ENCODE measurements at regions not wholly inside any gene's neighbourhood (a gene's known extent, or its start where the extent isn't known, plus 50 kb on each side); places are given as distances from the start of the nearest gene placed in this dataset.

DNA sequence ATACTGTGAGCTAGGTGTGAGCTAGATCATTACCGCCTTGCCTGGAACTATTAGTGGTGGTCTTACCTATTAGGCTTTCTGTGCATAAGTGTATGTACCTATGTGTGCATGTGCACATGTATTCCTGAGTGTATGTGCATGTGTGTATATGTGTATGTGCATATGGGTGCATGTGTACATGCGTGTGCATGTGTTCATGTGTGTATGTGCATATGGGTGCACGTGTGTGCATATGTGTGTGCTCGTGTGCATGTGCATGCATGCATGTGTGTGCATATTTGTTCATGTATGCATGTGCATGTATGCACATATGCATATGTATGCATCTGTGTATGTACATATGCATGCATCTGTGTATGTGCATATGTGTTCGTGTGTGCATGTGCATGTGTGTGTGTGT is 508.3 kb upstream of the ADARB2 start:
- no peaks in the 10 kb centered on the region for H3K27me3 ChIP-seq (ENCODE audit: control insufficient read depth, insufficient read depth, low read length)
- DNase-seq, result no peak
- no TSS peak for BruUV-seq (replicated peaks)
- H2BK5ac ChIP-seq (ENCODE audit: low read depth, low read length, poor library complexity, severe bottlenecking), result no peak overlapping the region
- peak overlapping the region; percentile 43 for H2AFZ ChIP-seq (replicated peaks; ENCODE audit: low read length, poor library complexity)
- H2BK120ac ChIP-seq (ENCODE audit: low read depth, low read length), result no peak overlapping the region
- no peak overlapping the region for H2BK15ac ChIP-seq (ENCODE audit: low read depth, low read length)
- no peaks in the 10 kb centered on the region for H4K20me1 ChIP-seq (ENCODE audit: insufficient read depth, low read length)
- no peak overlapping the region for H3K18ac ChIP-seq (ENCODE audit: low read depth, low read length)
- no peak for ATAC-seq (ENCODE audit: low read depth)
- H2BK20ac ChIP-seq (ENCODE audit: low read depth, low read length), result no peak overlapping the region
- no peaks in the 10 kb centered on the region for H3K4me1 ChIP-seq (ENCODE audit: control insufficient read depth, insufficient read depth, low read length)
- no peak overlapping the region for H3K27ac ChIP-seq (ENCODE audit: insufficient read depth, low read length)
- H2AK9ac ChIP-seq (replicated peaks; ENCODE audit: low read depth, low read length, poor library complexity), result no peak overlapping the region
- H3K36me3 ChIP-seq (ENCODE audit: control insufficient read depth, insufficient read depth, low read length), result no peaks in the 10 kb centered on the region
- intact Hi-C loops (cut with micrococcal nuclease) (no loop called here), in situ Hi-C loops (cut with MboI; ENCODE audit: low sequenced_read_pairs) (no loop called here), dilution Hi-C loops (cut with HindIII; ENCODE audit: low sequenced_read_pairs, unreplicated experiment) (no loop called here)
- no peak overlapping the region for H3K4me2 ChIP-seq (ENCODE audit: low read depth, low read length)
- H3K9ac ChIP-seq (ENCODE audit: low read depth, low read length), result no peak overlapping the region
- H3K23ac ChIP-seq (ENCODE audit: low read depth, low read length), result no peak overlapping the region
- H2AK5ac ChIP-seq (ENCODE audit: low read depth, low read length), result no peak overlapping the region
- H3K56ac ChIP-seq (ENCODE audit: extremely low read depth, insufficient read depth, low read length), result no peak overlapping the region
- no peaks in the 10 kb centered on the region for H3K79me1 ChIP-seq (ENCODE audit: low read depth in 1 of 2, low read length in 2 of 2)
- POLR2A ChIA-PET (ENCODE audit: unreplicated experiment), result no interaction called here
- H4K5ac ChIP-seq (ENCODE audit: low read depth, low read length), result no peak overlapping the region
- no peak overlapping the region for H3K14ac ChIP-seq (replicated peaks; ENCODE audit: low read depth, low read length)
- no peaks in the 10 kb centered on the region for H3K9me1 ChIP-seq (ENCODE audit: insufficient read depth, low read length)
- CTCF ChIA-PET, result no interaction called here
- H3K9me3 ChIP-seq (ENCODE audit: control insufficient read depth, insufficient read depth, low read length), result peaks cover 38% of the 10 kb centered on the region
- H3K4me3 ChIP-seq (ENCODE audit: insufficient read depth, low read depth, low read length), result no peak overlapping the region
- 67% methylated on average over 4 of the region's 5 CpGs; no CpG with 5 or more reads in 1 of the 2 experiments for WGBS, 2 experiments (ENCODE audit: extremely low coverage in 2 of 2, insufficient read length in 1 of 2)
- H4K8ac ChIP-seq (ENCODE audit: low read depth in 2 of 2, low read length in 2 of 2), result no peak overlapping the region
- no peak overlapping the region for H4K91ac ChIP-seq (ENCODE audit: insufficient read depth, low read depth, low read length)
- TF ChIP-seq SMC3 (IDR thresholded peaks at IDR 0.05; ENCODE audit: low read depth, low read length) (no peak), CEBPB (IDR thresholded peaks at IDR 0.05; ENCODE audit: low read depth, low read length) (no peak), RAD21 (IDR thresholded peaks at IDR 0.05; ENCODE audit: low read length) (no peak), POLR2A (IDR thresholded peaks at IDR 0.05; ENCODE audit: low read depth, low read length) (no peak), MAZ (IDR thresholded peaks at IDR 0.05; ENCODE audit: borderline replicate concordance, low read depth, low read length) (no peak), MXI1 (IDR thresholded peaks at IDR 0.05; ENCODE audit: borderline replicate concordance, low read depth, low read length) (no peak), RFX5 (IDR thresholded peaks at IDR 0.05; ENCODE audit: low read depth, low read length) (no peak), NFE2L2 (IDR thresholded peaks at IDR 0.05; ENCODE audit: low read depth, low read length) (no peak), BHLHE40 (IDR thresholded peaks at IDR 0.05; ENCODE audit: low read depth, low read length) (no peak), CHD1 (IDR thresholded peaks at IDR 0.05; ENCODE audit: low read depth, low read length) (no peak), MAFK (IDR thresholded peaks at IDR 0.05; ENCODE audit: low read depth, low read length) (no peak), FOS (IDR thresholded peaks at IDR 0.05; ENCODE audit: low read depth, low read length) (no peak), RCOR1 (IDR thresholded peaks at IDR 0.05; ENCODE audit: insufficient replicate concordance, low read length) (no peak)
- TF ChIP-seq, protein P1, sequence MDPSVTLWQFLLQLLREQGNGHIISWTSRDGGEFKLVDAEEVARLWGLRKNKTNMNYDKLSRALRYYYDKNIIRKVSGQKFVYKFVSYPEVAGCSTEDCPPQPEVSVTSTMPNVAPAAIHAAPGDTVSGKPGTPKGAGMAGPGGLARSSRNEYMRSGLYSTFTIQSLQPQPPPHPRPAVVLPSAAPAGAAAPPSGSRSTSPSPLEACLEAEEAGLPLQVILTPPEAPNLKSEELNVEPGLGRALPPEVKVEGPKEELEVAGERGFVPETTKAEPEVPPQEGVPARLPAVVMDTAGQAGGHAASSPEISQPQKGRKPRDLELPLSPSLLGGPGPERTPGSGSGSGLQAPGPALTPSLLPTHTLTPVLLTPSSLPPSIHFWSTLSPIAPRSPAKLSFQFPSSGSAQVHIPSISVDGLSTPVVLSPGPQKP (IDR thresholded peaks at IDR 0.05; ENCODE audit: borderline replicate concordance, low read depth, low read length), result no peak
- TF ChIP-seq, protein P2, sequence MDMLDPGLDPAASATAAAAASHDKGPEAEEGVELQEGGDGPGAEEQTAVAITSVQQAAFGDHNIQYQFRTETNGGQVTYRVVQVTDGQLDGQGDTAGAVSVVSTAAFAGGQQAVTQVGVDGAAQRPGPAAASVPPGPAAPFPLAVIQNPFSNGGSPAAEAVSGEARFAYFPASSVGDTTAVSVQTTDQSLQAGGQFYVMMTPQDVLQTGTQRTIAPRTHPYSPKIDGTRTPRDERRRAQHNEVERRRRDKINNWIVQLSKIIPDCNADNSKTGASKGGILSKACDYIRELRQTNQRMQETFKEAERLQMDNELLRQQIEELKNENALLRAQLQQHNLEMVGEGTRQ (IDR thresholded peaks at IDR 0.05; ENCODE audit: low read depth, low read length), result no peak
- TF ChIP-seq, protein P3, sequence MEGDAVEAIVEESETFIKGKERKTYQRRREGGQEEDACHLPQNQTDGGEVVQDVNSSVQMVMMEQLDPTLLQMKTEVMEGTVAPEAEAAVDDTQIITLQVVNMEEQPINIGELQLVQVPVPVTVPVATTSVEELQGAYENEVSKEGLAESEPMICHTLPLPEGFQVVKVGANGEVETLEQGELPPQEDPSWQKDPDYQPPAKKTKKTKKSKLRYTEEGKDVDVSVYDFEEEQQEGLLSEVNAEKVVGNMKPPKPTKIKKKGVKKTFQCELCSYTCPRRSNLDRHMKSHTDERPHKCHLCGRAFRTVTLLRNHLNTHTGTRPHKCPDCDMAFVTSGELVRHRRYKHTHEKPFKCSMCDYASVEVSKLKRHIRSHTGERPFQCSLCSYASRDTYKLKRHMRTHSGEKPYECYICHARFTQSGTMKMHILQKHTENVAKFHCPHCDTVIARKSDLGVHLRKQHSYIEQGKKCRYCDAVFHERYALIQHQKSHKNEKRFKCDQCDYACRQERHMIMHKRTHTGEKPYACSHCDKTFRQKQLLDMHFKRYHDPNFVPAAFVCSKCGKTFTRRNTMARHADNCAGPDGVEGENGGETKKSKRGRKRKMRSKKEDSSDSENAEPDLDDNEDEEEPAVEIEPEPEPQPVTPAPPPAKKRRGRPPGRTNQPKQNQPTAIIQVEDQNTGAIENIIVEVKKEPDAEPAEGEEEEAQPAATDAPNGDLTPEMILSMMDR (conservative IDR thresholded peaks at IDR 0.05; ENCODE audit: low read depth, low read length), result no peak
- no peak overlapping the region for H3K4ac ChIP-seq (ENCODE audit: low read depth, low read length)
